A549 (cell line): ENCODE measurements at regions not wholly inside any gene's neighbourhood (a gene's known extent, or its start where the extent isn't known, plus 50 kb on each side); places are given as distances from the start of the nearest gene placed in this dataset.

ENCODE experiments used
- CTCF ChIP-seq: fragments of >200 bp; sonication (Bioruptor Twin); formaldehyde crosslinking; IDR thresholded peaks from 3 replicates; pipeline ENCODE4 v1.5.1; 2016
- JUN ChIP-seq, 2 experiments: fragments of >200 bp; sonication (Bioruptor Twin); formaldehyde crosslinking; IDR thresholded peaks; 2 replicates in 1 of 2; 3 replicates in 1 of 2; pipeline ENCODE4 v1.6.1; 2016 to 2017
- SREBF2 ChIP-seq: fragments of 450-650 bp; IDR thresholded peaks from 2 replicates; pipeline ENCODE4 v1.6.1; 2014; ENCODE audit warnings: mild to moderate bottlenecking, moderate library complexity

- no peak for TF ChIP-seq CTCF
- TF ChIP-seq JUN (IDR thresholded peaks at IDR 0.05) = no peak
- TF ChIP-seq SREBF2 = no peak
These were observed 625.0 kb upstream of the RGS18 start for GRCh38 chr1:191533254-191533653.
